ENCODE measurements at regions not wholly inside any gene's neighbourhood (a gene's known extent, or its start where the extent isn't known, plus 50 kb on each side); places are given as distances from the start of the nearest gene placed in this dataset.
"Not testable (repeated sequence)": the region's sequence is repeated elsewhere in the genome, so short reads cannot be mapped to it uniquely, and the experiment has no call there.

DNA sequence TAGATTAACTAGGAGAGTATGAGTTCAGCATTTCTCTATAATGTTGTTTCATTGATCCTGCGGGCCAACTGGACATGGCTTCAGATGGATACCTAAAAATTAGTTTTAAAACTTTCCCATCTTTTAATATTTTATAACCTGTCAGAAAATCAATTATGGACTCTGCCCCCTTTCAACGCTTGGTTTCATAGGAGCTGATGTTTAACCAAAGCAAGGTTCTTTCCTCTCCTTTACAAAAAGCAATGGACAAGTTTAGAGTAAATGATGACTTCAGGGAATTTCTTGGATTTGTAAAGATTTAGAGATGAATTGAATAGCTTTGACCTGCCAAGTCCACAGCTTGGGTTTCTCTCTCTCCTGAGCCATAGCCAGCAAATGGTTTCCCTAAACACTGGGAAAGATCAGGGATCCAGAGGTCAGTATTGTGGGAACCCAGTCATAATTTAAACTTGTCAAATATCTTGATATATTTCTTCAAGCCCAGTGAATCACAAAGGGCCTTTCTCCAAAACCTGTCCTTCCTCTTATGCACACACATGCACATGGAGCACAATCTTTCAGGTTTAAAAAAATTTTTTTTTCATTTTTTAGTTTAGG, 177.1 kb downstream of the EVX1 start:
- no peak for DNase-seq

DNA sequence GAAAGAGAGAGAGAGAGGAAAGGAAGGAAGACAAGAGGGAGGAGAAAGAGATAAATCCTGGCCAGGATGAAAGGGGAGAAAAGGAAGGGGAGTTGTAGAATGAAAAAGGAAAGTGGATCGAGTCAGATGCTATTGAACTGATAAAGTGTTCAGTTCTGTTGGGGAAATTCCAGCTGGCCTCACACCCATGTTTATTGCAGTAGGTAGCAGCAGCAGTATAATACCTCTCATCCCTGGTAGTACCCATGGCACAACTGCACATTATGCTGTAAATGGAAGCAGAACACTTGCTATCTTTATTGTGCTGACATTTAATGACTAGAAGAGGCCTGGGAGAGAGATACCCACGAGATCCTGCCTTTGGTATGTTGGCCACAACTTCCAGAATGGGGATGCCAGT, 178.1 kb downstream of the EVX1 start:
- DNase-seq = no peak

DNA sequence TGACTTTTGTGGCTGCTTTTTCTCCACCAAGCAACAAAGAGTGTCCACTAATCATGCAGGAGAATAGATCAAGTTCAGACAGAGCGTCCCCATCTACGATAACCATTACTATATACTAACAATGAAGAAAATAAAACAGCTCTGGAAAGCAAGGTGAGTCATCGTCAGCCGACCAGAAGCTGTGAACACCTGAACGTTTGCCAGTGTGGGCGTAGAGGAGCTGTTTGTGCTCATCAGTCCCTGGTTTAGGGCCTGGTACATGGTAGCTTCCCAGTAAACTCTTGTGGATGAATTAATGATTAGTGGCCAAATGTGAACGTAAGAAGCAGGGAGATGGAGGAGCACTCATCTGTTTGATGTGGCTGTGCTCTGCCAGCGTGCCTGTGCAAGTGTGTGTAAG, 180.7 kb downstream of the EVX1 start:
- DNase-seq = no peak

- DNase-seq = no peak
Observed at GRCh38 chr7:27423821-27424220, 181.2 kb downstream of the EVX1 start.

DNA sequence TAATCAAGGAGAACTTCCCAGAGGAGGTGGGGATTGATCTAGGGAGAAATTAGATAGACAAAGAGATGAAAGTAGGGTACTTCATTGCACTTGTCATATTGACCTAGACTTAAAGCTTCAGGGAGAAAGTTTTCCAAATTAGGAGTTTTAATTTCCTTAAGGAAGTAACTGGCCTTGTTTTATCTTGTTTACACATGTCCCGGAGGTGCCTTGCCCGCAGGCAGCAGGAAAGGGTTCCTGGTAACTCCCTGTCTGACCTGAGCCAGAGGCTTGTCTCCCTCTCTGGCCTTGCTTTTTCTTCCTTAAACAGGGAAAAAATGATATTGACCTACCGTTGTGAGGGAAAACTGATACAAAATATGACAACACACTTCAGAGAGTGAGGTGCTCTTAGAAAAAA, 181.6 kb downstream of the EVX1 start:
- DNase-seq = no peak

GRCh38 chr7:27424749-27425148, 182.1 kb downstream of the EVX1 start:
- peak; percentile 13 for DNase-seq

DNA sequence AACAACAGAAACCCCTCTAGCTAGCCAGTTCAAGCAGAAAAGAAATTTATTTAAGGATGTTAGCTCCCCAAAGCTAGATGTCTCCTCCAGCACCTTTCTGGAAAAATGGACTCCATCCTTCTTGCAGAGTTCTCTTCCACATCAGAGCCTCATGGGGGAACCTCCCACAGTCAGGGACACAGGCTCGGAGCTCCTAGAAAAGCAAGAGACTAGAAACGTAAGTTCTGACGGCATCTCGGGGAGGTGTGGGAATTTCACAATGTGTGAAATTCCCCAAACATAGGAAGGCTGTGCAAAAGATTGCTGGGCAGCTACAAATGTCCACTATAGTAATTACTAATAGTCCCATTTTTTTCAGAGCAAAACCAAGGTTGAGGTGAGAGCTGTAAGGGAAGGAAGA, 184.8 kb downstream of the EVX1 start:
- DNase-seq = no peak

DNA sequence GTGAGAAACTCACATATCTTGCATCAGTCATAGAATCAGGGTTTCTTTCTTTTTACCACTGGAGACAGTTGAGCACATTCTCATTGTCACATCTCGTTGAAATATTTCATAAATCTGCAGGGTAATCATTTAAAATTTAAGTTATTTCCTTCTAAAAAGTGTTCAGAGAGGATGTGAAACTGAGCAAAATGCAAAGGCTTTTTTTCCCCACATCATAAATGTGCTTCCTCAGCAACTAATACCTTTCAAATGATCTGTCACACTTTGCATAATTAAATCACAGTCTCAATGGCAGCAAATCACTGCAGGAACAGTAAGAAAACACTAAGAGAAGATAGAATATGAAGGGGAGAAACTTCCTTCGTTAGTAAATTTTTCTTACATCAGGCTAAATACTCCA, 187.5 kb downstream of the EVX1 start:
- DNase-seq = peak; percentile 41

DNA sequence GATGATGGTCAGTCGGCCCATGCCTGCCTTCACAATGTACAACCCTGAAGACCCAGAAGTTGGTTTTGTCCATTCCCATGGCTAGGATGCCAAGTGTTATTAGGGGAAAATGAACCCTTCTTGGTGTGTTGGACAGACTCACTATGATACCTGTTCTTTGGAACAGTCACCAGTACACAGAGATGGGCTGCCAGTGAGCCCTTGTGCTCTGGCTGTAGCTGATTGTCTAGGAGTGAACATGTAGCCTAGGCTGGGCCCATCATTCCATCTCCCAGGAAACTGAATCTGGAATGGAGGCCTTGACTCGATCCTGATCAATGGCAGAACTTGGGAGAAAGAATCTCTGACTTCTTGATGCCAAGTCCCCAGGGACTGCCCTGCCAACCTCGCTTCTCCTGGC, 188.9 kb downstream of the EVX1 start:
- no peak for DNase-seq

GRCh38 chr7:27433581-27433980, 191.0 kb downstream of the EVX1 start:
- DNase-seq = no peak

DNA sequence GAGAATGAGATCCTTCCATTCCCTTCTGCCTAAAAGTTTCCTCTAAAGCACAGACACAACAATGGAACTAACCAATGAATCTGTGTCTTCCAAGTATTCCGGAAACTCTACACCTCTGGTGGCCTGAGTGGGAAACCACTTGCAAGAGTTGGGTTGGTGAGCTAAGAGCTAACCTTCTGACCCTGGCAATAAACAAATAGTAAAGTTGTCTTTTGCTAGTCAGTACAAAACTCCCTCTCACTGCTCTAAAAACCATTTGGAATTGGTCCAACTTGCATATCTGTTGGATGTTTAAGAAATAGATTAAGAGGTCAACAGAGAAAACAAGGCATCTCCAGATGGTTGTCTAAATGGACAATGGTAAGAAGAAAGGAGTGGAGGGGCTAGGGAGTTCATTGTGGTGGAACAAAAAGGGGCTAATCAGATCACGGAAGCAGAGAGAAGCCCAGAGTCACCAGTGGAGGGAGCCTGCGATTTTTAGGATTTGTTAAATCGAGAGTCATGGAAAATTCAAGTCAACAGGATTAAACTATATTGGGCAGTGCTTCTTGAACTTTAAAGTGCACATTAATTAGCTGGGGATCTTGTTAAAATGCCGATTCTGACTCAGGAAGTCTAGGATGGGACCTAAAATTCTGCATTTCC, 192.3 kb downstream of the EVX1 start:
- no peak for DNase-seq

DNA sequence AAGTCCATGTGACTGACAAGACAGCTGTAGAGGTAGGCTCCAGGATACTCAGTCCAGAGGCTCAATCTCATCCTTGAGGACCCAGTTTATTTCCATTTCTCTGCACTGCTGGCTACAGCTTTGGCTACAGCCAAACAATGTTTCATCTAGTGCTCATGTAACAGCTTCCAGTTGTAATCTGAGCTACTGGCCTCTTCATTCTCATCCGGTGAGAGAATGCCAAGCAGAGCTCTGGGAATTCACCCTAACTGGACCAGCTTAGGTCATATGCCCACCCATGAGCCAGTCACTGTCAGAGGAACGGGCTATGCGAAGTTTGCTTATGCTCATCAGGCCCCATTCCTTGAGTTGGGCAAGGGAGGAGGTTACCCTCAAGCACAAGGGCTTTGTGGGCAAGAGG, 192.9 kb downstream of the EVX1 start:
- no peak for DNase-seq

DNA sequence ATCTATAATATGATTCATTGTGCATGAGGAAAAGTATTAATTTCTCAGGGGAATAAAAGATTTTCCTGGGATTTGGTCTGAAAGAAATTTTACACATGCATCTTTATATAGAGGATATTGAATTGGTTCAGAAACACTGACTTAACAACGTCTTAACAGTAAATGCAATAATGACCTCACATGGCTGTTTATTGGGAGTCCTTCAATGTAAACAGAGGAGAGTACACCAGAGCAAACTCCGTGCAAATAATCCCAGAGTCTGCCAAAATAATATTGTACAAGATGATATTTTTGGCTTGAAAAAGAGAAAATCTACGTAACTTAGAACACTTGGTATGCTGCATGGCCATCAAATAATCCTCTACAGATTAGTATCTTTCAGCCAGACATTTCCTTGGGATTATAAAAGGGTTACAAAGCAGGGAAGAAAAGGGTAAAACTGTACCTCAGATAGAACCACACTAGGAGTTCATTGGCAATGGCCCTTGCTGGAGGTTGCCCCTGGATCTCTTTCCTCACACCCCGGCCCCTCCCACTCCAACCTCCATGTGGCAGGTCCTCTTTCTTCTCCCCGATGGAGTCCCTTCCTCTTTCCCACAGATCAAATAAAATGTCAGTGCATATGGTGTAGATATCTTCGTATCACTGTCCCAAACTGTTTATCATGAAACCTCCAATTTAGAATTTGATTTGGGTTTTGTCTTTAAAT, 196.4 kb downstream of the EVX1 start:
- no peak for DNase-seq

DNA sequence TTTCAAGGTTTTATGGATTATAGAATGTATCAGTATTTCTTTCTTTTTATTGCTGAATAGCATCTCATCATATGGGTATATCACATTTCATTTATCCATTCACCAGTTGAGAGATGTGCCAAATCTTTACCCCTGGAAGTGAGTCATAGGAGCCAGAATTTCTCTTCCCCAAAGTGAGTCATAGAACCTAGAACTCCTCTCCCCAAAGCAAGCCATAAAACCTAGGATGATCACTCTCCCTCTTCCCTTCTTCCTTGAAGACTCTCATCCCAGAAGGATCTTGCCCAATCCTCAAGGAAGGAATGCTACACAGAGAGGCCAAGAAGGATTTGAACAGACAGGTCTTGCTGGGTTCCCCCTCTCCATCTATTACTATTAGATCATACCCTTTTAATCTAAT, 199.9 kb downstream of the EVX1 start:
- no peak for DNase-seq

GRCh38 chr7:27449046-27449445, 206.4 kb downstream of the EVX1 start:
- DNase-seq = not testable (repeated sequence)

- DNase-seq = no peak
Observed at GRCh38 chr7:27453702-27454405, 208.8 kb downstream of the HIBADH start.

GRCh38 chr7:27457120-27457519, 205.6 kb downstream of the HIBADH start:
- DNase-seq = not testable (repeated sequence)

DNA sequence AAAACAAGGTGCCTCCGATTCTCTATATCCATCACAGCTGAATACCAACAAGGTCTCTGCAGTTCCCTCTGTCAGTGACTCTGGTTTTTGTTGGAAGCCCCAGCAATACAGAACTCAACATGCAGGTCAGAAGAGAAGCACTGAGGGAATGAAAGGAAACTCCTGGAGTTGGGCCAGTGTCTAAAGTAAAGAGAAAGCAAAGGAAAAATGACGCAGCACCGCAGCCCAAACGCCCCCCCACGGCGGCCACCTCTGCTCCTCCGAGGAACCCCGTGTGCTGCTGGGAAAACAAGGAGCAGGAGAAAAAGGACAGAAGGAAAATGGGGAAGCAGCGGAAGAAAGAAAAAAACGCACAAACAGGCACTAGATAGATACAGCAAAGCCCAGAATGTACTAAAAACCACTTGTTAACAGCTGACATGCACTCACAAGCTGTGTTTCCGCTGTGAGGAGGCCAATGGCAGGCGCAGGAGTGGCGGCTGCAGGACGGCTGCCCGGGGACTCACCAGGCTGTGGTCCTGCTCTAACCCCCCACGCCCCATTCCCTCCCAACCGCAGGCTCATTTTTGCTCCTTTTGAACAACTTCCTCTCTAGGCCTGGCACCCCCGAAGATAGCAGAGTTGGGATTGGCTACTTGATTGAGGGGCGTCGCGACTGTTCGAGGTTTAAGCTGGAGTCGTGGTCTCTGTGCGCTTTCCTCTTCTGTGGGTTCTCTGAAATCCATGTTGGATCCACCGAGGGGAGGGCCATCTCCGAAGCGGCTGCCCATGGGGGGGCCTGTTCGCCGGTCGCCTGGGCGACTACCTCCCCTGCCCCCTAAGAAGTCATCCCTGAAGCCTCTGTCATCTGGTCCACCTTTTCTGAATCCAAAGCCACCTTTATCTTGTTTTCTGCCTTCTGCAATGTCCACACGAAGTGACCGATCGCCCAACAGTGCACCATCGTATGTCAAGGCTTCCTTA, 204.8 kb downstream of the HIBADH start:
- not testable (repeated sequence) for DNase-seq

GRCh38 chr7:27459021-27459730, 203.5 kb downstream of the HIBADH start:
- DNase-seq = no peak

GRCh38 chr7:27459731-27460053, 203.0 kb downstream of the HIBADH start:
- DNase-seq = no peak

GRCh38 chr7:27462575-27463270, 200.0 kb downstream of the HIBADH start:
- no peak for DNase-seq

All from inflammatory macrophage treated with lipopolysaccharide for 4 hours (primary cell).